PC-3 (cell line): ENCODE measurements at regions not wholly inside any gene's neighbourhood (a gene's known extent, or its start where the extent isn't known, plus 50 kb on each side); places are given as distances from the start of the nearest gene placed in this dataset.

Experiments
- CTCF ChIP-seq: fragments of 300-600 bp; sonication (generic); conservative IDR thresholded peaks from 2 replicates; pipeline ENCODE4 v1.5.1; 2017; ENCODE audit warnings: antibody characterized with exemption, low read depth, mild to moderate bottlenecking, low read length
- EZH2phosphoT487 ChIP-seq: fragments of 300-600 bp; sonication (generic); IDR thresholded peaks from 2 replicates; pipeline ENCODE4 v1.6.1; 2018; ENCODE audit warnings: mild to moderate bottlenecking, antibody characterized with exemption, low read length, borderline replicate concordance

GRCh38 chr15:96764501-96764900 is 434.0 kb downstream of the NR2F2 start:
- no peak for TF ChIP-seq CTCF
- no peak for TF ChIP-seq EZH2phosphoT487
